Peyer's patch (tissue), 4 donors: ENCODE measurements at regions not wholly inside any gene's neighbourhood (a gene's known extent, or its start where the extent isn't known, plus 50 kb on each side); places are given as distances from the start of the nearest gene placed in this dataset.

Experiments
- DNase-seq, 3 donors: peaks; one replicate each; pipeline ENCODE4 v3.0.0-alpha.2; 2017 to 2019
- H3K27ac ChIP-seq, 4 donors: fragments of 200-600 bp; sonication (generic); one replicate each; pipeline ENCODE4 v1.5.1; 2016 to 2019
- H3K27me3 ChIP-seq, 2 donors: fragments of 200-600 bp; sonication (generic); one replicate each; pipeline ENCODE4 v1.5.1; 2019
- H3K36me3 ChIP-seq, 3 donors: fragments of 200-600 bp; sonication (generic); one replicate each; pipeline ENCODE4 v1.5.1; 2016 to 2019
- H3K4me1 ChIP-seq, 4 donors: fragments of 200-600 bp; sonication (generic); one replicate each; pipeline ENCODE4 v1.5.1; 2016 to 2019
- H3K4me3 ChIP-seq, 4 donors: fragments of 200-600 bp; sonication (generic); 1 replicate in 3 of 4; 2 replicates in 1 of 4; pipeline ENCODE4 v1.5.1; 2016 to 2019; ENCODE audit warnings: mild to moderate bottlenecking in 1 of 4
- H3K9me3 ChIP-seq, 4 donors: fragments of 200-600 bp; sonication (generic); one replicate each; pipeline ENCODE4 v1.5.1; 2016 to 2019; ENCODE audit warnings: mild to moderate bottlenecking in 1 of 4
- CTCF ChIP-seq, 6 experiments: fragments of 450-650 bp in 4 of 6; fragments of 200-600 bp in 2 of 6; sonication (generic) in 1 of 6; IDR thresholded peaks; one replicate each; pipeline ENCODE4 v1.5.1; 2017 to 2019; ENCODE audit warnings: antibody characterized with exemption in 6 of 6, mild to moderate bottlenecking in 3 of 6, moderate library complexity in 1 of 6
- POLR2A ChIP-seq, 2 donors: fragments of 450-650 bp; IDR thresholded peaks; one replicate each; pipeline ENCODE4 v1.5.1; 2017; ENCODE audit warnings: antibody characterized with exemption in 2 of 2, mild to moderate bottlenecking in 2 of 2, moderate library complexity in 2 of 2

GRCh38 chr9:120284821-120285220 is 295.1 kb downstream of the CDK5RAP2 start:
- no peak for DNase-seq
- TF ChIP-seq CTCF (IDR thresholded peaks at IDR 0.05) = no peak
- TF ChIP-seq POLR2A (IDR thresholded peaks at IDR 0.05) = no peak

GRCh38 chr9:120281665-120282064 is 298.3 kb downstream of the CDK5RAP2 start:
- H3K4me1 ChIP-seq = no peaks in the 10 kb centered on the region
- no peaks in the 10 kb centered on the region for H3K9me3 ChIP-seq
- H3K27ac ChIP-seq = no peak overlapping the region
- no peaks in the 10 kb centered on the region for H3K27me3 ChIP-seq
- DNase-seq = no peak
- TF ChIP-seq POLR2A (IDR thresholded peaks at IDR 0.05) = no peak
- TF ChIP-seq CTCF (IDR thresholded peaks at IDR 0.05) = no peak
- no peak overlapping the region for H3K4me3 ChIP-seq
- H3K36me3 ChIP-seq = no peaks in the 10 kb centered on the region

More at GRCh38 chr9:120284821-120285220, 295.1 kb downstream of the CDK5RAP2 start:
- H3K4me1 ChIP-seq = no peaks in the 10 kb centered on the region
- no peak overlapping the region for H3K4me3 ChIP-seq
- H3K36me3 ChIP-seq = no peaks in the 10 kb centered on the region
- no peaks in the 10 kb centered on the region for H3K27me3 ChIP-seq
- H3K9me3 ChIP-seq = no peaks in the 10 kb centered on the region
- H3K27ac ChIP-seq = no peak overlapping the region

- Histone ChIP-seq H3K36me3 (no peaks in the 10 kb centered on the region), H3K9me3 (no peaks in the 10 kb centered on the region), H3K27me3 (no peaks in the 10 kb centered on the region), H3K4me3 (no peak overlapping the region), H3K4me1 (no peaks in the 10 kb centered on the region), H3K27ac (no peak overlapping the region)
- TF ChIP-seq POLR2A (IDR thresholded peaks at IDR 0.05) (no peak), CTCF (IDR thresholded peaks at IDR 0.05) (no peak)
- no peak for DNase-seq
Measured at GRCh38 chr9:120267929-120268328, 312.0 kb downstream of the CDK5RAP2 start.

GRCh38 chr9:120265791-120266190 is 314.2 kb downstream of the CDK5RAP2 start:
- TF ChIP-seq CTCF (IDR thresholded peaks at IDR 0.05) (no peak), POLR2A (IDR thresholded peaks at IDR 0.05) (no peak)
- no peaks in the 10 kb centered on the region for H3K27me3 ChIP-seq
- no peaks in the 10 kb centered on the region for H3K9me3 ChIP-seq
- H3K4me1 ChIP-seq = no peaks in the 10 kb centered on the region
- H3K36me3 ChIP-seq = no peaks in the 10 kb centered on the region
- no peak overlapping the region for H3K27ac ChIP-seq
- DNase-seq = no peak
- H3K4me3 ChIP-seq = no peak overlapping the region

GRCh38 chr9:120264528-120264927 is 315.4 kb downstream of the CDK5RAP2 start:
- no peaks in the 10 kb centered on the region for H3K36me3 ChIP-seq
- H3K4me1 ChIP-seq = no peaks in the 10 kb centered on the region
- H3K4me3 ChIP-seq = no peak overlapping the region
- no peak for DNase-seq
- H3K27me3 ChIP-seq = no peaks in the 10 kb centered on the region
- H3K27ac ChIP-seq = no peak overlapping the region
- H3K9me3 ChIP-seq = no peaks in the 10 kb centered on the region
- TF ChIP-seq POLR2A (IDR thresholded peaks at IDR 0.05) (no peak), CTCF (IDR thresholded peaks at IDR 0.05) (no peak)

- Histone ChIP-seq H3K27ac (no peak overlapping the region), H3K9me3 (no peaks in the 10 kb centered on the region), H3K36me3 (no peaks in the 10 kb centered on the region), H3K27me3 (no peaks in the 10 kb centered on the region), H3K4me1 (no peaks in the 10 kb centered on the region), H3K4me3 (no peak overlapping the region)
- no peak for DNase-seq
- no peak for TF ChIP-seq CTCF (IDR thresholded peaks at IDR 0.05)
- TF ChIP-seq POLR2A (IDR thresholded peaks at IDR 0.05) = no peak
Measured at GRCh38 chr9:120263836-120264235, 316.1 kb downstream of the CDK5RAP2 start.
